Right lobe of liver (tissue), 4 donors: ENCODE measurements at regions not wholly inside any gene's neighbourhood (a gene's known extent, or its start where the extent isn't known, plus 50 kb on each side); places are given as distances from the start of the nearest gene placed in this dataset.

Experiments used
- CTCF ChIP-seq, 4 donors: fragments of 200-600 bp in 3 of 4; fragments of 450-650 bp in 1 of 4; IDR thresholded peaks; one replicate each; pipeline versions ENCODE4 v1.5.1 to v1.8.0; 2016 to 2022; ENCODE audit warnings: antibody characterized with exemption in 4 of 4, mild to moderate bottlenecking in 2 of 4
- POLR2A ChIP-seq: fragments of 450-650 bp; IDR thresholded peaks from one replicate; pipeline ENCODE4 v1.6.1; 2017; ENCODE audit warnings: antibody characterized with exemption, mild to moderate bottlenecking
- donor health status: DM: no; HTN: no; CAD: no.
- donor health status: DM: no; HTN: no; CAD: no.
- donor health status: DM: no; HTN: yes; CAD: no.

GRCh38 chr6:170147832-170148708 lies 142.8 kb downstream of the DLL1 start:
- TF ChIP-seq POLR2A, result no peak
- no peak for TF ChIP-seq CTCF (IDR thresholded peaks at IDR 0.05)
